ENCODE measurements at regions not wholly inside any gene's neighbourhood (a gene's known extent, or its start where the extent isn't known, plus 50 kb on each side); places are given as distances from the start of the nearest gene placed in this dataset.
"Not testable (repeated sequence)": the region's sequence is repeated elsewhere in the genome, so short reads cannot be mapped to it uniquely, and the experiment has no call there.

GRCh38 chr5:160498441-160499043 is 76.9 kb downstream of the PTTG1 start:
- H3K9me3 Mint-ChIP-seq, H3K27ac Mint-ChIP-seq, H3K4me3 Mint-ChIP-seq, H3K4me1 Mint-ChIP-seq, DNase-seq, H3K36me3 Mint-ChIP-seq: not testable (repeated sequence)
- H3K27me3 Mint-ChIP-seq: peaks cover 13% of the 10 kb centered on the region
- CTCF ChIA-PET: interaction anchor here (1.9 kb wide), 1 partner anchor 60 kb away, joined by 11 read pairs; no protein-coding TSS in a partner anchor

GRCh38 chr5:160500786-160501779 is 79.4 kb downstream of the PTTG1 start:
- H3K9me3 Mint-ChIP-seq: no peaks in the 10 kb centered on the region
- H3K27ac Mint-ChIP-seq: no peak overlapping the region
- CTCF ChIA-PET: interaction anchor here (1.1 kb wide), 1 partner anchor 62 kb away, joined by 3 read pairs; no protein-coding TSS in a partner anchor
- no peaks in the 10 kb centered on the region for H3K36me3 Mint-ChIP-seq
- no peak overlapping the region for H3K4me3 Mint-ChIP-seq
- H3K27me3 Mint-ChIP-seq: peaks cover 10% of the 10 kb centered on the region
- peaks cover 5% of the 10 kb centered on the region for H3K4me1 Mint-ChIP-seq
- DNase-seq: no peak

- Mint-ChIP-seq H3K4me1 (peaks cover 31% of the 10 kb centered on the region), H3K27me3 (peaks cover 10% of the 10 kb centered on the region), H3K4me3 (no peak overlapping the region), H3K27ac (no peak overlapping the region), H3K9me3 (no peaks in the 10 kb centered on the region), H3K36me3 (no peaks in the 10 kb centered on the region)
- CTCF ChIA-PET: interaction anchor here (6.4 kb wide), 1 partner anchor 65 kb away, joined by 163 read pairs; no protein-coding TSS in a partner anchor
- DNase-seq: no peak
Observed at GRCh38 chr5:160504906-160505305, 83.3 kb downstream of the PTTG1 start.

- peaks cover 11% of the 10 kb centered on the region for H3K27me3 Mint-ChIP-seq
- no peaks in the 10 kb centered on the region for H3K36me3 Mint-ChIP-seq
- DNase-seq: peak; percentile 86
- peak overlapping the region; percentile 74 for H3K27ac Mint-ChIP-seq
- H3K4me3 Mint-ChIP-seq: no peak overlapping the region
- H3K4me1 Mint-ChIP-seq: peaks cover 31% of the 10 kb centered on the region
- no peaks in the 10 kb centered on the region for H3K9me3 Mint-ChIP-seq
- CTCF ChIA-PET: interaction anchor here (0.5 to 6.4 kb wide), 8 partner anchors 11 to 725 kb away, joined by 3 to 163 read pairs (median 4); no protein-coding TSS in a partner anchor
Observed at GRCh38 chr5:160506006-160507004, 84.7 kb downstream of the PTTG1 start.

- DNase-seq: no peak
- Mint-ChIP-seq H3K36me3 (no peaks in the 10 kb centered on the region), H3K4me3 (no peak overlapping the region), H3K9me3 (no peaks in the 10 kb centered on the region), H3K27me3 (peaks cover 18% of the 10 kb centered on the region), H3K4me1 (peaks cover 31% of the 10 kb centered on the region), H3K27ac (no peak overlapping the region)
- CTCF ChIA-PET: interaction anchor here (0.5 to 6.4 kb wide), 12 partner anchors 10 to 1056 kb away, joined by 3 to 163 read pairs (median 4); no protein-coding TSS in a partner anchor
Observed at GRCh38 chr5:160507221-160507721, 85.6 kb downstream of the PTTG1 start.

GRCh38 chr5:160508780-160509361 is 87.2 kb downstream of the PTTG1 start:
- CTCF ChIA-PET: interaction anchor here (1.5 to 6.4 kb wide), 3 partner anchors 41 to 277 kb away, joined by 3 to 163 read pairs (median 19); no protein-coding TSS in a partner anchor
- Mint-ChIP-seq H3K36me3 (no peaks in the 10 kb centered on the region), H3K9me3 (no peaks in the 10 kb centered on the region), H3K27me3 (peaks cover 14% of the 10 kb centered on the region), H3K4me1 (peaks cover 31% of the 10 kb centered on the region), H3K27ac (no peak overlapping the region), H3K4me3 (no peak overlapping the region)
- peak; percentile 69 for DNase-seq

- H3K27me3 Mint-ChIP-seq: peaks cover 14% of the 10 kb centered on the region
- H3K4me1 Mint-ChIP-seq: peaks cover 23% of the 10 kb centered on the region
- H3K27ac Mint-ChIP-seq: no peak overlapping the region
- DNase-seq: no peak
- no peaks in the 10 kb centered on the region for H3K36me3 Mint-ChIP-seq
- H3K9me3 Mint-ChIP-seq: no peaks in the 10 kb centered on the region
- no peak overlapping the region for H3K4me3 Mint-ChIP-seq
- CTCF ChIA-PET: interaction anchor here (6.4 kb wide), 1 partner anchor 71 kb away, joined by 163 read pairs; no protein-coding TSS in a partner anchor
Observed at GRCh38 chr5:160511280-160511929, 89.8 kb downstream of the PTTG1 start.

Data from activated naive CD4-positive, alpha-beta T cell treated with anti-CD3 and anti-CD28 coated beads, Interleukin-2, amount 10 ng/mL, durations not matched to agents 7 days and 5 days (primary cell).